G401.6 (cell line): ENCODE measurements at regions not wholly inside any gene's neighbourhood (a gene's known extent, or its start where the extent isn't known, plus 50 kb on each side); places are given as distances from the start of the nearest gene placed in this dataset.

Source experiments
- FAIRE-seq: peaks from 2 replicates; lab custom pipeline; 2012; peaks lifted over from hg19 to GRCh38; lab: Jason Lieb, UNC

DNA sequence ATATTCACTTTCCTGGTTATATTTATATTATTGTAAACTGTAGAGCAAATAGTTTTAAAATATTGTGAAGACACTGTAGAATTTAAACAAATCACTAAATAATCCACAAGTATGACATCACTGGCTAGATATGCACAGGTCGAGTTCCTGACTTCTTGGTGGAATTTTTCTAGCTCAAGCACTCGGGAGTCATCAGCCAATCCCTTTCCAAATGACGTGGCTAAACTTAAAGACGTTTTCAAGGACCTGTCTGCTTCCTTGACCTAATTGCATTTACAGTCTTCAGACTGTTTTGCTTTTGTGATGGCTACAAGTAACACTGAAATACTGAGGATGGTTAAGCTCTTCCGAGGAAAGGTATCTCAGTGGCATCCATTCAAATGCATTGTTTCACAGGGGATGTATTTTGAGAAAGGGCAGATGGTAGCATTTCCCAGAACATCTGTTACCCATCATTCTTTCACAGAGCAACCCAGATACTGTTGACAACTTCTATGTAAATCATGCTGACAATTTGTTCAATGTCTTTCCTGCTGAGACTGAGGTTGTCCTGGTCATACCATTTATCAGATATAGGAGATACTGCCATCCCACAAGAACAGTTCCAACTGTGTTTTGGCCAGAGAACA is 262.8 kb downstream of the CDH10 start:
- no peak for FAIRE-seq

DNA sequence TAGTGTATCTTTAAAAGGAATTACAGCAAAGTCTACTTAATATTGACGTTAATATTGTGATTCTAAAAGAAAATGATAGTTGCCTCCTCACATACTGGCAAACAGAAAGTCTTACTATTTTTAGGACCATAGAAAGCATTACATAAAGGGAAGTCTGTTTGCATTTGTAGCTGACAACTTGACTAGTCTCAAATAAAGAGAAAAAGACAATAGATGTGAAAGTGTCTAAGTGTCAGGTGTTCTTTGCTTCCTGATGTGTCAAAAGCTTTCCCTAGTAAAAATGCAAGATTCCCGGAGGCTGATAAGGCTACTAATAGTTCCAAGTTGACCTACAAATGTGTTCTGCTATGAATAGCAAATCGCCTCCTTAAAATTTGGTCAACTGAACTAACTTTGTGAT is 259.7 kb downstream of the CDH10 start:
- no peak for FAIRE-seq

DNA sequence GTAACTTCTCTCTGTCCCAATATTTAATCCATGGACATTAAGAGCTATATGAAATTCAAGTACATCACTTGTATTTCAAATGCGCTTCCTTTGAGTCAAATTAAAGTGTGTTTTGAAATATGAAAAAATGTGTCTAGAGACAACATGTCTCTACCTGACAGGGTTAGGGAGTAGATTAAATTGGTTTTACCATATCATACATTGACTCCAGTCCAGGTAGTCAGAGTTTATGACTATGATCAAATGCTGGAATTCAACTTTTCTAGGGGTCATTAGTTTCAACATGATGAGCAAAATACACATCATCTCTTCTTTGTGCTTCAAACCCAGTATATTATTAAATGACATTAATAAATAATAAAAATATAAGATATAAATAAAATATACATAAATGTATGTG is 259.2 kb downstream of the CDH10 start:
- FAIRE-seq, result no peak

DNA sequence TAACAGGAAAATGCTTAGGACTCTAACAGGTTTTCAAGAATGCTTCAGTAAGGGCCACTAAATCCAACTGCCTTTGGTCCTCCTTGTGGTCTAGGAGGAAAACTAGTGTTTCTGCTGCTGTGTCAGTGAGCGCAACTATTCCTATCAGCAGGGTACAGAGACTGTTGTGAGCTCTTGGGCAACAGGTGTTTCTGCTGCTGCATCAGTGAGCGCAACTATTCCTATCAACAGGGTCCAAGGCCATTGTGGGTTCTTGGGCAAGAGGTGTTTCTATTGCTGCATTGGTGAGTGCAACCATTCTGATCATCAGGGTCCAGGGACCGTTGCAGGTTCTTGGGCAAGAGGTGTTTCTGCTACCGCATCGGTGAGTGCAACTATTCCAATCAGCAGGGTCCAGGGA is 256.3 kb downstream of the CDH10 start:
- no peak for FAIRE-seq

DNA sequence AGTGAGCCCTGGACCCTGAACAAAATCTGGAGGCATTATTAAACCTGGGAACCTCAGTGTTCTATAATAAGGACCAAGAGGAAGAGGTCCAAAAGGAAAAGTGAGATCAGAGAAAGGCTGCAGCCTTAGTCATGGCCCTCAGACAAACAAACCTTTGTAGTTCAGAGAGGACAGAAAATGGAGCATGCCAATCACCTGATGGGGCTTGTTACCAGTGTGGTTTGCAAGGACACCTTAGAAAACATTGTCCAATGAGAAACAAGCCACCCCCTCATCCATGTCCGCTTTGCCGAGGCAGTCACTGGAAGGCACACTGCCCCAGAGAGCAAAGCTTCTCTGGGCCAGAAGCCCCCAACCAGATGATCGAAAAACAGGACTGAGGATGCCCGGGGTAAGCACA is 254.8 kb downstream of the CDH10 start:
- FAIRE-seq, result no peak

DNA sequence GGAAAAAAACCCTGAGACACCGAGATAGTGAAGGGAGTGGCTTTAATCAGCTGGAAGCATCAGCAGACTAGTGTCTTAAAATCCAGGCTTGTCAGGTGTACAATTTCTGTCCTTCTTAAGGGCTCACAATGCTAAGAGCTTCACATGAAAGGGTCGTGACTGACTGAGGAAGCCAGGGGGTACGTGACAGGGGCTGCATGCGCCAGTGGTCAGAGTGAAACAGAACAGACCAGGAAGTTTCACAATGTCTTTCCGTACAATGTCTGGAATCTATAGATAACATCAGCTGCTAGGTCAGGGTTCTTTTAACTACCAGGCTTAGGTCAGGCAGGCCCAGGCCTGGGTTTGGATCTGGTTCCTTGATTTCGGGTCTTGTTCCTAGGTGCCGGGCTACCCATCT is 253.0 kb downstream of the CDH10 start:
- no peak for FAIRE-seq

DNA sequence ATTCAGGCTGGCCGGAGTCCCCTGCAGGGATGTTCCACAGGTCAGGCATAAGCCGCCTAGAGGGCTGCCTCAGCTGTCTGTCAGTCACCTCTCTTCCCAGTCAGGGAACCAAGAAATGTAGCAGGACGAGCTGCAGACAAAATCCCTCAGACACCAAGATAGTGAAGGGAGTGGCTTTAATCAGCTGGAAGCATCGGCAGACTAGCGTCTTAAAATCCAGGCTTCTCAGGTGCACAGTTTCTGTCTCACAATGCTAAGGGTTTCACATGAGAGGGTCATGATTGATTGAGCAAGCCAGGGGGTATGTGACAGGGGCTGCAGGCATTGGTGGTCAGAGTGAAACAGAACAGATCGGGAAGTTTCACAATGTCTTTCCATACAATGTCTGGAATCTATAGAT is 247.2 kb downstream of the CDH10 start:
- no peak for FAIRE-seq

DNA sequence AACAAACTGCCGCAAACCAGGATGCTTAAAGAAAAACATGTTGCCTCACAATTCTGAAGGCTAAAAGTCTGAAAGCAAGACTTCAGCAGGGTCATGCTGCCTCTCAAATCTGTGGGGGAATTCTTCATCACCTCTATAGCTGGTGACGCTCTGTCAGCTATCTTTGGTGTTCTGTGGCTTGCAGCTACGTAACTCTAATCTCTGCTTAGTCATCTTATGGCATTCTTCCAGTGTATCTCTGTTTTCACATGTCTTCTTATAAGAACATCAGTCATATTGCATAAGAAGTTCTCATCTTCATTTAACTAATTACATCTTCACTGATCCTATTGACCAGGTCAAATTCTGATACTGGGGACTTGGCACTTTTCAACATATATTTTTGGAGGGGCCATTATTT is 243.0 kb downstream of the CDH10 start:
- FAIRE-seq, result no peak

DNA sequence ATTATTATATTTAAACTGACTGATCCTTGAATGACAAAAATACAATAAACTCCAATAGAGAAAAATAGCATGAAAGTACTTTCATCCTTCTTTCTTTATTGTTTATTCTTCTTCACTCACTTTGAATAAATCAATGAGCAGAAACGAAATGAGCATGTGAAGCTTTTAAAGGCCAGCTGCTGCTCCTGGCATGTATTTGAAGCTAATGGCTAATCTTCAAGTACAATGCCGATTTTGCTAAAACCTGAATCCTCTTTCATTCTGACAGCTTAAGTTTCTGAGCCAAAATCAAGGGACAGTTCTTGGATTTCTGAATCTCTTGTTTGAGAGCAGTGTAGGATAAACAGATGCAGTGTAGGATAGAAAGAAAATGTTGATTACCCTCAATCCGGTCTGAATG is 237.3 kb downstream of the CDH10 start:
- FAIRE-seq, result no peak

DNA sequence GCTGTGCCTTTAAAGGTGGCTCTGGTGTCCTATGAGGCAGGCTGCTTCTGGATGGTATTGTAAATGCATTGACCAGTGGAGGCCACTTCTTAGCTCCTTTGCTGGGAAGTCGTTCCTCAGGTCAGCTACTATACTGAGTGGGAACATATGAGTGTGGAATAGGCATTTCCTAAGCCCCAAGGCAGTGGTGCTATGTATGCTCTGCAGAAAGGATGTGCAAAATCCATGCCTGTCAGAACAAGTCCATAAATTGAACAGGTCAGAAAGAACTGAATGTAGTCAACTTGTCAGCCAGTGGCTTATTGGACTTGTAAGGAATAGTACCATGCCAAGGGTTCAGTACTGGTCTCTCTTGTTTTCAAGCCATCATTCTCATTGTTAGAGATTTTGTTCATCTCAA is 216.4 kb downstream of the CDH10 start:
- FAIRE-seq, result no peak

DNA sequence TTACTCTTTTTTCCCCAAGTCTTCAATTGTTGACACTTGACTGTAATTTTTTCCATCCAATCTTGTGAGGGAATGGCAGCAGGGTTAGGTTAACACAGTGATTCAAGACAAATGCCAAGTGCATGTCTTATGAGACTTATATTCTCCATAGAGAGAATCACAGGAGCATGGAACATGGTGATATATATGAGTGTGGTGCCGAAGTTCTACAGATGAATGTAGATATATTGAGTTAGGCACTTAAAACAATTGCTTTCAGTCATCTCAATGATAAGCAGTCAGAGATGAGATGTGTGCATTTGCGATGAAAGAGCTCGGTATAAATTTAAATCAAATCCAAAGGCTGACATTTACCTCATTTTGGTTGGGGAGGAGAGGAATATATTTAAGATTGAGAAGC is 211.2 kb downstream of the CDH10 start:
- no peak for FAIRE-seq
